H1 (cell line): ENCODE measurements at regions not wholly inside any gene's neighbourhood (a gene's known extent, or its start where the extent isn't known, plus 50 kb on each side); places are given as distances from the start of the nearest gene placed in this dataset.

Experiments used
- ATF2 ChIP-seq: IDR thresholded peaks from 2 replicates; pipeline ENCODE4 v1.6.1; 2012; ENCODE audit warnings: low read length, inconsistent platforms
- CHD7 ChIP-seq: fragments of 300-600 bp; sonication (generic); IDR thresholded peaks from 2 replicates; pipeline ENCODE4 v1.7.1; 2012; ENCODE audit warnings: low read length, moderate library complexity, mild to moderate bottlenecking, inconsistent platforms; ENCODE audit not compliant: insufficient replicate concordance
- HDAC6 ChIP-seq: IDR thresholded peaks from one replicate; pipeline ENCODE4 v1.7.1; 2012; ENCODE audit warnings: low read depth, mild to moderate bottlenecking, inconsistent platforms, low read length, moderate library complexity
- KDM4A ChIP-seq: IDR thresholded peaks from one replicate; pipeline ENCODE4 v1.7.1; 2012; ENCODE audit warnings: low read depth, mild to moderate bottlenecking, moderate library complexity, low read length, inconsistent platforms; ENCODE audit not compliant: severe bottlenecking
- PHF8 ChIP-seq: fragments of 200-600 bp; sonication (generic); conservative IDR thresholded peaks from 2 replicates; pipeline ENCODE4 v1.7.1; 2012; ENCODE audit warnings: low read depth, mild to moderate bottlenecking, inconsistent platforms, low read length, moderate library complexity
- SIRT6 ChIP-seq: IDR thresholded peaks from one replicate; pipeline ENCODE4 v1.7.1; 2012; ENCODE audit warnings: low read length, inconsistent platforms
- SP1 ChIP-seq: IDR thresholded peaks from 2 replicates; pipeline ENCODE4 v1.6.1; 2011; ENCODE audit warnings: low read depth, low read length
- SP4 ChIP-seq: IDR thresholded peaks from 2 replicates; pipeline ENCODE4 v1.6.1; 2012; ENCODE audit warnings: low read length, inconsistent platforms
- SUZ12 ChIP-seq: fragments of 200-600 bp; sonication (generic); IDR thresholded peaks from 2 replicates; pipeline ENCODE4 v1.6.1; 2012; ENCODE audit warnings: mild to moderate bottlenecking, inconsistent platforms, low read length, moderate library complexity, mixed read lengths
- TAF1 ChIP-seq: IDR thresholded peaks from 2 replicates; pipeline ENCODE4 v1.6.1; 2011; ENCODE audit warnings: mild to moderate bottlenecking, low read depth, low read length
- YY1 ChIP-seq: IDR thresholded peaks from 2 replicates; pipeline ENCODE4 v1.6.1; 2011; ENCODE audit warnings: low read depth, mild to moderate bottlenecking, low read length

GRCh38 chrX:69218407-69218997 is 53.2 kb upstream of the PJA1 start (continued):
- no peak for TF ChIP-seq CHD7
- TF ChIP-seq HDAC6: no peak
- TF ChIP-seq SP1: no peak
- no peak for TF ChIP-seq ATF2
- no peak for TF ChIP-seq YY1
- TF ChIP-seq TAF1: no peak
- no peak for TF ChIP-seq KDM4A
- no peak for TF ChIP-seq SP4
- no peak for TF ChIP-seq PHF8
- TF ChIP-seq SUZ12: no peak
- no peak for TF ChIP-seq SIRT6
